GM18858 (cell line): ENCODE measurements at regions not wholly inside any gene's neighbourhood (a gene's known extent, or its start where the extent isn't known, plus 50 kb on each side); places are given as distances from the start of the nearest gene placed in this dataset.

Experiments
- ATAC-seq: cut with Tn5 transposase; IDR thresholded peaks from one replicate; pipeline ENCODE4 v1.9.1; 2021; ENCODE audit not compliant: unreplicated experiment

DNA sequence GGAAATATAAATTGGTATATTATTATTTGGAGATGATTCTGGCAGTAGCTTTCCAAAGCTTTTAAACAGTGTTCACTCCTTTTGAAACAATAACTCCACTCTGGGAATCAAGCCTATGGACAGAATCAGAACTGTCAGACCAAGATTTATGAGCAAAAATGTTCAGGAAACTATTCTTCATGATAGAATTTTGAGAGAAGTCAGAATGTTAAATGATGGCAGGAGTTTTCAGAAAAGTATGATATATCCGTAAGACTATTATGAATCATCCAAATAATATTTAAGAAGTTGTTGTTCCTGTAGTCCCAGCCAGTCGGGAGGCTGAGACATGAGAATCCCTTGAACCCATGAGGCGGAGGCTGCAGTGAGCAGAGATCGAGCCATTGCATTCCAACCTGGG lies 50.5 kb upstream of the ADGRG2 start:
- ATAC-seq: no peak

DNA sequence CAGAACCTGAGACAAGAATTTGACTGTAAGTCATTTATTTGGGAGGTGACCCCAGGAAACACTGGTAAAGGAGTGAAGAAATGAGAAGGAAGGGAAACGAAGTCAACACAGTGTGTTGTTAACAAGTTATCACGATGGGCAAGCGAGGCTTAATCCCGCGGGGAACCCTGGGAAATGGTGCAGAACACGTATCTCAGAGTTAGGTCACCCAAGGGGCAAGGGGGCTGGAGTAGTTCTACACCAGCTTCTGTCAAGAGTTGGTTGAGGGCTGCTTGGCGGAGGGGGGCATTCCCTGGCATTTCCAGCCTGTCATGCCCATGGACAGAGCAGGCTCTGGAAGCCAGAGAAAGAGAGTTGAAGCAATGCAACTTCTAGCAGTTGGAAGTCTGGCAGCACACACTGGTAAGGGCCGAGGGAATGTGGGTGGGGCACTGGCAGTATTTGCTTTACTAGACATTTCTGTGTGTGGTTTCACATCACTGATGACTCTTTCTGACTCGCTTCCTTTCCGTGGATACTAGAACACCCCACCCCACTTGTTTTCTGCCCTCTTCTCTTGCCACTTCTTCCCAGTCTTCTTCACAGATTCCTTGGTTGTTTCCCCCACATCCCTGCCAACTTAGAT lies 52.2 kb upstream of the ADGRG2 start:
- no peak for ATAC-seq

DNA sequence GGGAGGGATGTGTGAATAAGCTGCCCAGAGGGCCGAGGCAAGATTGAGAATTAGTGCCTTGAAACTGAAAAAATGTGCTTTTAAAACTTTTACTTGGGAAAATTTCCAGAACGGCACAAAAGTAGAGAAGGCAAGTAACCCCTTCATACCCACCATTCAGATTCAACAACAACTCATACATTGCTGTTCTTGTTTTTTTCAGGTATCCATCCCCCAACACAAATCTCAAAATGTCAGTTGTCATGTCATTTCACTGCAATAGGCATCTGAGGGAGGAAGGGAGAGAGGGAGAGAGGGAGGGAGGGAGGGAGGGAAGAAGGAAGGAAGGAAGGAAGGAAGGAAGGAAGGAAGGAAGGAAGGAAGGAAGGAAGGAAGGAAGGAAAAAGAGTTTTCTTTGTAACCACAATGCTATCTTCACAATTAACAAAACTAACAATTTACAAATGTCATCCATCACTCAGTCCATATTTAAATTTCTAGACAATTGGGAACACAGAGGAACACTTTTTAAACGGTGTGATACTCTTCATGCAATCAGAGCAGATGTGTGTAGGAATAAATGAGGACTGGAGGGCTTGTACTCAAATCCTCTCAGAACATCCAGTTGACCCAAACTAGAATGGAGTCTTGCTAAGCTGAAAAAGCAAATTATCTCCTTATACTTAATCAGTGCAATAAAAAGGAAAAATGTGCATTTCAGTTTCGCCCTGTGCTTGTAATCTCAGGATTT lies 54.8 kb upstream of the ADGRG2 start:
- no peak for ATAC-seq

DNA sequence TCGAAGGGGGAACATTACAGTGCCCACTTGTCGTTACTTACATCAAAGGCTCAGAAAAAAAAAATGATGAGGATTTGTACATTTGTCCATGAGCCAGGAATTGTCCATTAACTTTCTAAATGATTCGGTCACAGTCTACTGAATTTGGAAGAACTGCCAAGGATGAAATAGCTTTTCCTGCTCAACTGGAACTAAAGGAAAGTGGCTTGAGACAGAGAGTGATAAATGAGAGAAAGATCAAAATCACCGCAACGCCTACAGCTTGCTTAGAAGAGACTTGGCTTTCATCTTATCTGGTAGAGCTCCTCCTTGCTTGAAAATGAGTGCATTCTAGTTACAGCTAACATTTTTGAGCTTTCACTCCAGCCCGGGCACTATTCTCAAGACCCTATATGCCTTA lies 55.5 kb upstream of the ADGRG2 start:
- no peak for ATAC-seq

DNA sequence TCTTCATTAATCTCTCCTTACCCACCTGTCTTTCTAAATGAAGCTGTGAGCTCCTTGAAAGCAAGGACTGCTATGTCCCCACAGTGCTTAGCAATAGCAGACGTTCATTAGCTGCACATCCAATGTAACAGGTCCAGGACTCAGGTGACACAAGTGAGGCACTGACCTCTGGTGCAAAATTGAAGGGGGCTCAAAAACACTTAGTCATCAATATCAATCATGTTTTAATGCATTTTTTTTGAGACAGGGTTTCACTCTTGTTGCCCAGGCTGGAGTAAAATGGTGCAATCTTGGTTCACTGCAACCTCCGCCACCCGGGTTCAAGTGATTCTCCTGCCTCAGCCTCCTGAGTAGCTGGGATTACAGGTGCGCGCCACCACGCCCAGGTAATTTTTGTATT lies 56.1 kb upstream of the ADGRG2 start:
- no peak for ATAC-seq

DNA sequence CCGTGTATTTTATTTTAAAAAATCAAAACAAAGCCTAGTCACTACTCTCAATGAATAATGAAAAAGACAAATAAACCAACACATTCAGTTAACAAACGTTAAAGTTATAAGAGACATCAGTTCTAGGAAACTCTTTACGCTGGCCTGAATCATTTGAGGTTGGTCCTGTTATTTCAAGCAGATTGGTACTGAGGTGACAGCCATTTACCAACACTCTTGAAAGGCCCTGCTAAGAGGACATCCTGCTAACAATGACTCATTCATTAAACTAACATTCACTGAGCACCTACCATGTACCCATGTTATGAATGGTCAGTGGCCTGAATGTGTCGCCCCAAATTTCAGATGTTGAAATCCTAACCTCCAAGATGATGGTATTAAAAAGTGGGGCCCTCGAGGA lies 57.1 kb upstream of the ADGRG2 start:
- ATAC-seq: no peak

DNA sequence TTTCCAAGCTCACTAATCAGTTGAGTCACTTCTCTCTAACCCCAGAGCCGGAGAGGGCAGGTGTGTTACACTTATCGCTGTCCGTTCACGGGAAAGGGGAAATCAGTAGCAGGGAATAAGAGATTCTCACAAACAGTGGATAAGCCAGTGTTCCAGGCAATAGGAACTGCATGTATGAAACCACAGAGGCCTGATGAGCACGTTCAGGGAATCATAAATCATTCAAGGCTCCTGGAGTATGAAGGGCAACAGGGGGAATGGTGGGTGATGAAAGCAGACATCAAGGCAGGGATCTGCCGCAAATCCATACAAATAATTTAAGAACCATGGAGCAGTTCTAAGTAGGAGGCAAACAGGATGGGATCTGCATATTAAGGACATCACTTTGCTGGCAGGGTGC lies 59.1 kb upstream of the ADGRG2 start:
- no peak for ATAC-seq

DNA sequence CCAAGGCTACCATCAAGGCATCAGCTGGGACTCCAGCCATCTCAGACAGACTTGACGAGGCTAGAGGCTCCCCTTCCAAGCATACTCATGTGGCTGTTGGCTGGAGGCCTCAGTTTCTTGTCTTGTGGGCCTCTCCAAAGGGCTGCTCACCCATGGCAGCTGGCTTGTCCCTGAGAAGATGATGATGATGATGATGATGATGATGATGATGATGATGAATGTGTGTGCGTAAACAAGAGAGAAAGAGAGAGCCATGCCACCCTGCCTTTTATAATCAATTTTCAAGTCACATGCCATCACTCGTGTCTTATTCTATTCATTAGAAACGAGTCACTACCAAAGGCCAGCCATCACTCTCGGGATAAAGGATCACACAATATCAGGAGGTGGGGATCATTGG lies 60.5 kb upstream of the ADGRG2 start:
- no peak for ATAC-seq

DNA sequence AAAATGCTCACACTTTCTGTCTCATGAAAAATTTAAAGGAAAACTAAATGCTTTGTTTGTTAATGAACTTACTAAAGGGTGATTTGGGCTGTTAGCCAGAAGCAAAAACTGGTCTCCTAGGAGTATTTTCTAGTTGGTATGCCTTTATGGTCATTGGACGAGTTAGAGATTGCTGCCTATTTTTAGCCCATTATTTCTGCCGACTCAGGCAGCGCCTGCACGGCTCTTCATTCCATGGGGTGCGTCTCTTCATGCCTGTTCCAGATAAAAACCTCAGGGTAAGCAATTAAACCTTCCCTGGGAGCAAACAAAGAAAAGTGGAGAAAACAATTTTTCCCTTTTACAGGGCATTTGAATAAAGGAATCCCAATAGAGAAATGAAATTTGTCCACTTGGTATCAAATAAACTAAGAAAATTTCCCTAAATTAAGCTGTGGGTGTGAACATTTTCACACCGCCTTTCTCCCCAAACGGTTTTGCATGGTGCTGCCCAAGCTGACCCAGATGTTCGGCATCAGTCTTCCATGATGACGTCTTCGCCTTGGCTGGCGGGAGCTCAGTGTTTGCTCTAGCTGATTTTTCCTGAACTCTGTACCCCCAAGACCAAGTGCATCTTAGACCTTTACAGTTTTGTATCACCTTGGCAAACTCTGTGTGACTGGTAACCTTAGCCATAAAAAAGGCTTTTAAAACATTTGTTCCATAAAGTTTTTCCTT lies 61.7 kb upstream of the ADGRG2 start:
- ATAC-seq: no peak

DNA sequence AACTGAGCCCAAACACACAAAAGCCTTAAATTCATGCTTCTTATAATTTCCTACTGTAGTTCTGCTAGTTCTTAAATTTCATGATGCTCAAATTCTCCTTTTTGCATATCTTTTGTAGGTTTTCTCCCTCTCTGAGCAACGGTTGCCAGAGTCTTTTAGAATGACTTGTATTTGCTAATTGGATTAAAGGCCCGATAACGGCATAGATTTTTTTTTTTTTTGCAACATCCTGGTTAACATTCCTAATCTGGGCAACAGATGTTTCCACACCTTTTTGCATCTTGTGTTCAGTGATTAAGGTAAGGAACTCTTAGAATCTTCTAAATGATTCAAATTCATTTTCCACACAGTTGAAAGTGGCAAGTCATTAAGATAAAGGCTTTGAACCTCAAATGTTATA lies 66.3 kb upstream of the ADGRG2 start:
- ATAC-seq: no peak

DNA sequence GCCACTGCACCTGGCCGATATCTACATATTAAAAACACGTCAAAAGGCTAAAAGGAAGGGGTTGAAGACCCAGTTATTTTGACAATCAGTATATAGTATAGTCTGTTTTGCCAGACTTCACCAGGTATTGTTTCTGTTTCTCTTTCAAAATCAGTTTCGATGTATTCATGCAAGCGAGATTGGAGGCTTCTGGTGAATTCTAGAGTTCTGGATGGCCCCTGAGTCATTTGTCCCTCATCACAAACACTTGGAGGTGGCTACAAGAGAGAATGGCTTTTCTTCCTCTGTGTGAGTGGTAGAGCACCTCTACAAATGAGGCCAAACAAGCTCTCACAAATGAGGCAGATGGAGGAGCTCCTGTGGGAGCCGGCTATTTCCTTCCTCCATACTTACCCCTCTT lies 68.6 kb upstream of the ADGRG2 start:
- ATAC-seq: no peak

DNA sequence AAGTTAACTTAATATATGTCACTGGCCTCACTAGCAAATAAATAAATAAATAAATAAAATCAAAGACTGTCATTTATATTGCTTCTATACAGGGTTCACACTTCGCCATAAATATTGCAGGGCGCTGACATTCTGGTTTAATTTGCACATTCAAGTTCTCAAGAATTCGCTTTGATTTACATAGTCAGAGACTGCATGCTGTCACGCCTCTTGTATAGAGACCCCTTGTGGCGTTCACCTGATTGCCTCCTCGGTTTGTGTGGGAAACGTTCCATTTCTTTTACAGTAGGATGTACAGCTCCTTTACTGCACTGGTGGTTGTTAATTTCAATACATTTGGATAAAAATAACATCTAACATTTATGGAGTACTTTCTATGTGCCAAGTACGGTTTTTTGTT lies 71.3 kb upstream of the ADGRG2 start:
- no peak for ATAC-seq

DNA sequence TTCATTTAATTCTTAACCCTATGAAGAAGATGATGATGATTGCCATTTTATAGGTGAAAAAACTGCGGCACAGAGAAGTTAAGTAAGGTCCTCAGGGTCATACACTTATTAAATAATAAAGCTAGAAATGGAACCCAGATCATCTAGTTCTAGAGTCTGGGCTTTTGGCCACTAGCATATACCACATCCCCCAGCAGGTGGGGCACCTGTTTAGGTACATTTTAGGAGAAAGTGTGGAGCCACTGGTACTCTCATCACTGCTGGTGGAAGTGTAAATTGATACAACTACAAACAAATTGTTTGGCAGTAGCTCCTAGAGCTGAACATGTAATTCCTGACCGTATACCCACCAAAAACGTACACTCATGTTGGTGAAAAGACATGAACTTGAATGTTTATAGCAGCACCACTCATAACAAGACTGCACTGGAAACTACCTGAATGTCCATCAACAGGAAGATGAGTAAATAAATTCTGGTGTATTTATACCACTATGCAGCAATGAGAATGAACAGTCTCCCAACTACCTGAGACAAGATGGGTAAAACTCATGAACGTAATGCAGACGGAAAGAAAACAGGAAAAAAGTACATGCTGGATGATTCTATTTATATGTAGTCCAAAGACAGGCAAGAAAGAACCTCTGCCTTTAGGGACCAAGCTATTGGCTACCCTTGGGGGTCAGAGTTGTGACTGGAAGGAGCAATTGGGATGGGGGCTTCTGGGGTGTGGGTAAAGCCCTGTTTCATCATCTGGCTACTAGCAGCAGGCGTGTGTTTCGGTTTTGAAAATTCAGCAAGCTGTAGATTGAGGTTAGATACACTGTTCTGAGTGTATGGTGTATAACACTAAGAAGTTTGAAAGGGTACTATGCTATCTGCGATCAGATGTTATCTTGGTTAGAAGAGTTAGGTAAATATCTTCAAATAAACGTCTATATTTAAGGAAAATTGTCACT lies 72.3 kb upstream of the ADGRG2 start:
- peak; percentile 50 for ATAC-seq

DNA sequence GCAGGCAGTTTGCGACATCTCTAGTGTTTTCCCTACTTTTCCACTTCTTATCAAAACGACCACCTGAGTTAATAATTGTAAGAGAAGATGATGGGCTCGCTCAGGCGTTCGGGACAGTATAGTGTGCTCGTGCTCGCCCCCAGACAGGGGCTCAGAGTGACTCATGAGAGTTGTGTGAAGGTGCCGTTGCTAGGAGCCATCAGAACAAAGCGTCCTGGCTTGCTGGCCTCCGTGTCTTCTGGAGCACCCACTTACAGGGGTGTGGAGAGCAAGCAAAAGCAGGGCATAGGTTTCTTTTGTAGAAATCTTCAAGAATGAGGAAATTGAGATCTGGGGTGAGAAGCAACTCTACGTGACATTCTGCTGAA lies 73.0 kb upstream of the ADGRG2 start:
- no peak for ATAC-seq

DNA sequence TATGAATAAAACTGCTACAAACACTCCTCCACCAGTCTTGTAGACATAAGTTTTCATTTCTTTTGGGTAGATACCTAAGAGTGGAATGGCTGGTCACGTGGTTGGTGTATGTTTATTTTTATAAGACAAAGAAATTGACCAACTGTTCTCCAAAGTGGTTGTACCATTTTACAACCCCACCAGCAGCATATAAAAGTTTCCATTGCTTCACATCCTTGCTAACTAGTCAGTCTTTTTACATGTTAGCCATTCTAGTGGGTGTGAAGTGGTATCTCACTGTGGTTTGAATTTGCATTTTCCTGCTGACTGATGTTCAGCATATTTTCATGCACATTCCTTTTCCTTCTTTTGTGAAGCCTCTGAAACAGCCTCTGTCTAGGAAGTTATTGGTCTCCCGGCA lies 76.2 kb upstream of the ADGRG2 start:
- no peak for ATAC-seq

DNA sequence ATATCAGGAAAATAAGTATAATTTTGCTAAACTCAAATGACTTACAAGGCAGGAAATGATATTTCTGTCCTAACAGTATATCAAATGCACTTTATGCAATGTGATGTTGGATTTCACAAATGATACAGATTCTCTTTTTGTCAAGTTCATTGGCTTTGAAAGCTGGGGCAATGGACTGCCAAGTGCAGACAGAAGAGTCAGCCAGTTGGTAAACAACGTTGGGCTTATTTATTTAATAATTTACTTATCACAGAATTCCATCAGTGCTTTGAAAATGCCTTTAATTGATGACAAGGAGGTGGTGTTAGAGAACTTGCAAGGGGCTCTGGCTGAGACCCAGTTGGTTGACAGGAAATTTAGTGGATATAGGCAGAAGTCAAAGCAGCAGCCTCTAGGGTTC lies 79.9 kb upstream of the ADGRG2 start:
- no peak for ATAC-seq

DNA sequence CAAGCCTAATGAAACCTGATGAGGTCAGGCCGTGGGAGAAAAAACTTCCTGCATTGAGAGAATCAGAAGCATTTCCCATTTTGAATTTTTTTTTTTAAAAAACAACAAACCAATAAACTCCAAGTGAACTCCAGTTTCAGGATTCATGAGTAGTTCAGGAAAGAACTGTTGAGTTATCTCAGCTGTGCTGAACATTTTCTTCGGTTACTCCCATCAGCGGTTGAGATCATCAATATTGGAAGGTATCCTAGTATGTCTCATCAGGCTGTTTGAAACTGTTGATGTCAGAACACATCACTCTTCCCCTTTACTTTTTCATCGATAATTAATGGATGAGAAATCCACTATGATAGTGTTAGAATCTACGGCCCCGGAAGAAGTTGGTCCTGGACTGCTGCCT lies 82.4 kb upstream of the ADGRG2 start:
- ATAC-seq: no peak

DNA sequence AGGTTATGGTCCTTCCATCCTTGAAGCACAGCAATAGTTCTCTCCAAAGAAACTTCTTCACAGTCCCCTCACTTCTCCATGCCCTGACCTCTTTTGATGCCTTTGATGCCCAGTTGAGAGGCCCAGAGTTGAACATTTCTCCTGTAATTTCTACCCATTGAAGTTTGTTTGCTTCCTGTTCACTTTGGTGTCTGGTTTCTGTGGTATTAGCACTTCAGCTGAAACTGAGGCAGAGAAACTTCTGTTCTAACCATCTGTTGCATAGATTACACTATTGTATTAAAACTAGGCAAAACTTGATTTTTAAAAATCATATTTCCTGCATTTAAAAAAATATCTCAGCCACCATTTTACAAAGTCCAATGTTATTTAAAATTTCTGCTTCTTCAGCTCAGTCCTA lies 89.8 kb upstream of the ADGRG2 start:
- no peak for ATAC-seq

DNA sequence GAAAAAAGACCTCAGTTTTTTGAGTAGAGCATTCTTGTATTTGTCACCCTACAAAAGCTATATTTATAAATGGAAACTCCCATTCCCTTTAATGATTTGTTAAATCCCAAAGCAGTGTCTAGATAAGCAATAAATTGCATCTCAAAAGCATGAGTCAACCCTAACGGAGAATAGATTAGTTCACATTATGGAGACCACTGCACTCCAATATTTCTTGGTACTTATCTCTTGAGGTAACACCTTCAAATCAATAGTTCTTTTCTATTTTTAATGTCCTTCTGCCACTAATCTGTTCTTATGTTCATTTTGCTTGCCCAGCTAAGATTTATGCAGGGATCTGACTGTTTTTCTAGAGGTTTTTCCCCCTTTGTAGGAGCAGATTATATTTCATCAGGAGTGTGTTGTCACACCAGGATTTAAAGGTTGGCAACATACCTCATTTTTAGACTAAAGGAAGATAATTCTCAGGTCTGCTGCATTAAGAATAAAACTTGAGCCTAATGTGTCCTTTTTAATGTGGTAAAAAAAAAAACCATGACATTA lies 91.4 kb upstream of the ADGRG2 start:
- no peak for ATAC-seq

DNA sequence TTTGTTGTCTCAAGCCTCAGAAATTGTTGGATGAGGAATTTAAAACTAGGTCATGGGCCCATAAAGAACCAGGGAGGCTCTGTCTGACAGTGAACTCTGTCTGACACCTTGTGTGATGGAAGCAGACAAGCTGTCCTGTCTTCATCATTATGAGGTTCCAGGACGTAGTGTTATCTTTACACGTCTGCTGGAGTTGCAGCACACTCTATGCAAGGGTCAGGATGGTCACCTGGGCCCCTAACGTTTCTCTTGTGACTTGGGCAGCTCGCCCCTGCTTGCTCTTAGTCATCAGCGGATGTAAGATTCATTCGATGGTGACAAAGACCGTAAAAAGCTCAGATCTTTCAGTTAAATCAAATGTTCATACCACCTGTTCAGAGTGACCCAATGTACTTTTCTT lies 92.0 kb upstream of the ADGRG2 start:
- ATAC-seq: no peak

DNA sequence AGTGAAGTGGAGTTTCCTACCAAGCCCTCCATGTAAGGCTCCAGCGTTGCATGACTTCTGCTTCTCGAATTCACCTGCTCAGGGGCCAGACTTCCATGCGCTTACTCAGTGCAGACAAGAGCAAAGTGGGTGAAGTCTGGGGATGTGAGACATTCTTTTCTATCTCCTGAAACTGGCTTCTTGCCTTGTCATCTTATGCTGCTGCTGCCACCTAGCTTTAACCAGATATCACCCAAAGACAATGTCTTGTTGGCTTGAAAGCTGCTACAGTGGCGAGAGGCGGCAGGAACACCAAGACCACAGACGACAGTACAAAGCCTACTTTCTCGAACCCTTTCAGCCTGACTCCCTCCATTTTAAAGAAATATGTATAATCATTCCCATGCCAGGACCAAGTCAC lies 103.6 kb upstream of the ADGRG2 start:
- no peak for ATAC-seq
